HEK293T (cell line): ENCODE measurements at regions not wholly inside any gene's neighbourhood (a gene's known extent, or its start where the extent isn't known, plus 50 kb on each side); places are given as distances from the start of the nearest gene placed in this dataset.

Source experiments
- CTBP1 ChIP-seq: fragments of 450-650 bp; IDR thresholded peaks from 2 replicates; pipeline ENCODE4 v1.6.1; 2016; ENCODE audit warnings: borderline replicate concordance
- FOXK2 ChIP-seq: fragments of 450-650 bp; IDR thresholded peaks from 2 replicates; pipeline ENCODE4 v1.6.1; 2016; ENCODE audit warnings: mild to moderate bottlenecking
- SP1 ChIP-seq: fragments of 450-650 bp; IDR thresholded peaks from 2 replicates; pipeline ENCODE4 v1.6.1; 2017
- SUZ12 ChIP-seq: fragments of 450-650 bp; IDR thresholded peaks from 2 replicates; pipeline ENCODE4 v1.6.1; 2016; ENCODE audit warnings: mild to moderate bottlenecking

- TF ChIP-seq SUZ12 = no peak
- no peak for TF ChIP-seq CTBP1
- no peak for TF ChIP-seq FOXK2
- no peak for TF ChIP-seq SP1
Observed at GRCh38 chr5:53246042-53246836, 136.7 kb upstream of the MOCS2 start.
